GM10248 (cell line): ENCODE measurements at regions not wholly inside any gene's neighbourhood (a gene's known extent, or its start where the extent isn't known, plus 50 kb on each side); places are given as distances from the start of the nearest gene placed in this dataset.
"Not testable (repeated sequence)": the region's sequence is repeated elsewhere in the genome, so short reads cannot be mapped to it uniquely, and the experiment has no call there.

Source experiments
- CTCF ChIA-PET: fragments of 300-600 bp; sonication (Branson Sonifier 250); formaldehyde crosslinking; extraction: SDS; loops from one replicate; lab custom pipeline; 2021; ENCODE audit warnings: antibody characterized with exemption; lab: Yijun Ruan, JAX
- POLR2A ChIA-PET: fragments of 350-650 bp; sonication (Branson Sonifier 250); formaldehyde crosslinking; extraction: SDS; loops from one replicate; lab custom pipeline; 2020; ENCODE audit warnings: antibody characterized with exemption; lab: Yijun Ruan, JAX
- DNase-seq: peaks from one replicate; pipeline ENCODE4 v3.0.0; 2012; ENCODE audit errors: extremely low spot score
- TF ChIP-seq, protein P1 (sequence below): IDR thresholded peaks from 2 replicates; pipeline ENCODE4 v1.5.1; 2012; ENCODE audit warnings: mild to moderate bottlenecking, low read depth; ENCODE audit errors: extremely low read depth, missing control alignments, control extremely low read depth

DNA sequence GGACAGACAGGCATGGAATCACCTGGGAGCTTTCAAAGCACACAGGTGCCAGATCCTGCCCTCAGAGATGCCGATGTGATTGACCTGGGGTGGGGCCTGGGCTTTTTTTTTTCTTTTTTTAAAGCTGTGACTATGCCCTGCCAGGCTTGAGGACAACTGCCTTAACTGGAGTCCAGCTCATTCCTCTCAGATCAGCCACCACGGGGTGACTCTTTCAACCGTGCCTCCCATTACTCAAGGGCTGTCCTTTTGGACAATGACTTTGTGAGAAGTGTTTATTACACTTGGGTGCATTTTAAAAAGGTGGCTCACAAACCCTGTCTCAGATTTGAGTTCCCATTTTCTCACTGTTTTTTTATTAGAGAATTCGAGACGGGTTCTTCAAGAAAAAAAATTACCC, 57.1 kb upstream of the RALY start:
- TF ChIP-seq, protein P1, sequence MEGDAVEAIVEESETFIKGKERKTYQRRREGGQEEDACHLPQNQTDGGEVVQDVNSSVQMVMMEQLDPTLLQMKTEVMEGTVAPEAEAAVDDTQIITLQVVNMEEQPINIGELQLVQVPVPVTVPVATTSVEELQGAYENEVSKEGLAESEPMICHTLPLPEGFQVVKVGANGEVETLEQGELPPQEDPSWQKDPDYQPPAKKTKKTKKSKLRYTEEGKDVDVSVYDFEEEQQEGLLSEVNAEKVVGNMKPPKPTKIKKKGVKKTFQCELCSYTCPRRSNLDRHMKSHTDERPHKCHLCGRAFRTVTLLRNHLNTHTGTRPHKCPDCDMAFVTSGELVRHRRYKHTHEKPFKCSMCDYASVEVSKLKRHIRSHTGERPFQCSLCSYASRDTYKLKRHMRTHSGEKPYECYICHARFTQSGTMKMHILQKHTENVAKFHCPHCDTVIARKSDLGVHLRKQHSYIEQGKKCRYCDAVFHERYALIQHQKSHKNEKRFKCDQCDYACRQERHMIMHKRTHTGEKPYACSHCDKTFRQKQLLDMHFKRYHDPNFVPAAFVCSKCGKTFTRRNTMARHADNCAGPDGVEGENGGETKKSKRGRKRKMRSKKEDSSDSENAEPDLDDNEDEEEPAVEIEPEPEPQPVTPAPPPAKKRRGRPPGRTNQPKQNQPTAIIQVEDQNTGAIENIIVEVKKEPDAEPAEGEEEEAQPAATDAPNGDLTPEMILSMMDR: no peak
- ChIA-PET CTCF (interaction anchor here (1.2 to 3.8 kb wide), 4 partner anchors 11 to 28 kb away, joined by 3 to 21 read pairs (median 3); no protein-coding TSS in a partner anchor), POLR2A (no interaction called here)
- DNase-seq: no peak

- POLR2A ChIA-PET, DNase-seq: not testable (repeated sequence)
- CTCF ChIA-PET: interaction anchor here (1.0 to 3.8 kb wide), 2 partner anchors 25 to 130 kb away, joined by 3 to 21 read pairs; no protein-coding TSS in a partner anchor
Measured at GRCh38 chr20:33939031-33939430, 54.7 kb upstream of the RALY start.

DNA sequence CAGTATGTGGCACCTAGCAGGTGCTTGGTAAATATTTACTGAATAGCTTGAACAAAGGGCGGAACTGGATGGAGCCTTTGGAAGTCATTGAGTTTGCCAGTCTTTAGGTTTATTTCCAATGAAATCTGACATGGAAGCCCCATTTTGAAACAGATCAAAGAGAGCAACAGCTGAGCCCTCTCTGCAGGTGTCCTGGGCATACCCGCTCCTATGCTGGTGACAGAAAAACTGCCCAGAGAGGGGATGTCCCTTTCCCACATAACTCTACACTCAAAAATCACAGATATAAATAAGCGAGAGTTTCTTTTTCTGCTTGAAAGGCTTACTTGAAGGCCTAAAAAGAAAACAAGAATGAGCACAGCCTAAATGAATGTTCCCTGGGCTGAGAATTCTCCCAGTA, 53.0 kb upstream of the RALY start:
- peak; percentile 28 for DNase-seq
- CTCF ChIA-PET: interaction anchor here (1.0 to 1.2 kb wide), 2 partner anchors 27 to 189 kb away, joined by 3 read pairs; no protein-coding TSS in a partner anchor
- POLR2A ChIA-PET: no interaction called here
- TF ChIP-seq, protein P1: no peak
